Calu3 (cell line): ENCODE measurements at regions not wholly inside any gene's neighbourhood (a gene's known extent, or its start where the extent isn't known, plus 50 kb on each side); places are given as distances from the start of the nearest gene placed in this dataset.

Experiments used
- BruUV-seq: library from RNA; stranded (reverse); fragments of 400-500 nt; replicated peaks from 2 replicates; lab custom pipeline; 2021; lab: Mats Ljungman, UMichigan
- CTCF ChIA-PET: fragments of 300-600 bp; sonication (Branson Sonifier 250); formaldehyde crosslinking; loops from one replicate; lab custom pipeline; 2022; ENCODE audit warnings: antibody characterized with exemption; lab: Charles Lee
- DNase-seq: peaks from one replicate; pipeline ENCODE4 v3.0.0; 2022
- H3K27ac Mint-ChIP-seq: one replicate; pipeline ENCODE4 v1.8.0; 2022; ENCODE audit warnings: mixed read lengths; ENCODE audit not compliant: unreplicated experiment
- H3K27me3 Mint-ChIP-seq: one replicate; pipeline ENCODE4 v1.8.0; 2022; ENCODE audit warnings: mixed read lengths; ENCODE audit not compliant: unreplicated experiment
- H3K36me3 Mint-ChIP-seq: one replicate; pipeline ENCODE4 v1.8.0; 2022; ENCODE audit warnings: mild to moderate bottlenecking, moderate library complexity, mixed read lengths; ENCODE audit not compliant: insufficient read depth, unreplicated experiment
- H3K4me1 Mint-ChIP-seq: one replicate; pipeline ENCODE4 v1.8.0; 2022; ENCODE audit warnings: mild to moderate bottlenecking, low read depth, mixed read lengths; ENCODE audit not compliant: unreplicated experiment
- H3K4me3 Mint-ChIP-seq: one replicate; pipeline ENCODE4 v1.8.0; 2022; ENCODE audit warnings: mild to moderate bottlenecking, low read depth, moderate library complexity, mixed read lengths; ENCODE audit not compliant: unreplicated experiment
- H3K9me3 Mint-ChIP-seq: one replicate; pipeline ENCODE4 v1.8.0; 2022; ENCODE audit warnings: low read depth, mixed read lengths; ENCODE audit not compliant: unreplicated experiment
- CTCF ChIP-seq: fragments of 200-600 bp; IDR thresholded peaks from one replicate; pipeline ENCODE4 v1.8.0; 2022; ENCODE audit warnings: antibody characterized with exemption; ENCODE audit not compliant: unreplicated experiment
- intact Hi-C: fragments of 100-400 bp; cut with micrococcal nuclease; formaldehyde crosslinking; loops from one replicate; pipeline ENCODE4 v1.10.0; 2022; ENCODE audit not compliant: unreplicated experiment

GRCh38 chr21:37974081-37974480 lies 57.8 kb upstream of the KCNJ6 start:
- CTCF ChIA-PET = no interaction called here
- H3K9me3 Mint-ChIP-seq = peaks cover 2% of the 10 kb centered on the region
- no peaks in the 10 kb centered on the region for H3K4me1 Mint-ChIP-seq
- TF ChIP-seq CTCF = no peak
- H3K27ac Mint-ChIP-seq = no peak overlapping the region
- intact Hi-C loops = no loop called here
- H3K4me3 Mint-ChIP-seq = no peak overlapping the region
- peaks cover 49% of the 10 kb centered on the region for H3K27me3 Mint-ChIP-seq
- DNase-seq = no peak
- BruUV-seq = no TSS peak
- H3K36me3 Mint-ChIP-seq = no peaks in the 10 kb centered on the region

GRCh38 chr21:37982496-37983318 lies 66.5 kb upstream of the KCNJ6 start:
- Mint-ChIP-seq H3K4me3 (no peak overlapping the region), H3K9me3 (no peaks in the 10 kb centered on the region), H3K27me3 (peaks cover 59% of the 10 kb centered on the region), H3K36me3 (no peaks in the 10 kb centered on the region), H3K4me1 (no peaks in the 10 kb centered on the region), H3K27ac (no peak overlapping the region)
- CTCF ChIA-PET = no interaction called here
- no peak for TF ChIP-seq CTCF
- no peak for DNase-seq
- intact Hi-C loops = no loop called here
- BruUV-seq = no TSS peak

GRCh38 chr21:37983336-37984095 lies 67.3 kb upstream of the KCNJ6 start:
- intact Hi-C loops = no loop called here
- no peak for TF ChIP-seq CTCF
- Mint-ChIP-seq H3K36me3 (no peaks in the 10 kb centered on the region), H3K4me3 (no peak overlapping the region), H3K27ac (no peak overlapping the region), H3K9me3 (no peaks in the 10 kb centered on the region), H3K4me1 (no peaks in the 10 kb centered on the region), H3K27me3 (peaks cover 67% of the 10 kb centered on the region)
- CTCF ChIA-PET = no interaction called here
- no peak for DNase-seq
- BruUV-seq = no TSS peak

GRCh38 chr21:37984416-37984815 lies 68.2 kb upstream of the KCNJ6 start:
- CTCF ChIA-PET = no interaction called here
- no peaks in the 10 kb centered on the region for H3K9me3 Mint-ChIP-seq
- no TSS peak for BruUV-seq
- H3K27ac Mint-ChIP-seq = no peak overlapping the region
- H3K36me3 Mint-ChIP-seq = no peaks in the 10 kb centered on the region
- H3K27me3 Mint-ChIP-seq = peaks cover 76% of the 10 kb centered on the region
- no peak for DNase-seq
- TF ChIP-seq CTCF = no peak
- no peak overlapping the region for H3K4me3 Mint-ChIP-seq
- H3K4me1 Mint-ChIP-seq = no peaks in the 10 kb centered on the region
- intact Hi-C loops = no loop called here
